T47D (cell line): ENCODE measurements at regions not wholly inside any gene's neighbourhood (a gene's known extent, or its start where the extent isn't known, plus 50 kb on each side); places are given as distances from the start of the nearest gene placed in this dataset.

Source experiments
- DNase-seq, 2 experiments: peaks; one replicate each; pipeline versions ENCODE4 v3.0.0 to v3.0.0-alpha.2; 2011 to 2012; ENCODE audit warnings: low read depth in 1 of 2, low spot score in 1 of 2
- JUND ChIP-seq: IDR thresholded peaks from 2 replicates; pipeline ENCODE4 v1.6.1; 2012; ENCODE audit warnings: low read depth
- in situ Hi-C: cut with HindIII; loops from 2 replicates; pipeline ENCODE4 v1.10.0; 2016; ENCODE audit warnings: low sequenced_read_pairs, low pct_unique_long_range_greater_than_20kb

GRCh38 chr9:135346438-135347050, 133.0 kb upstream of the PPP1R26 start:
- no peak for TF ChIP-seq JUND
- in situ Hi-C loops: no loop called here
- no peak for DNase-seq

GRCh38 chr9:135347461-135347860, 132.1 kb upstream of the PPP1R26 start:
- no peak for TF ChIP-seq JUND
- in situ Hi-C loops: no loop called here
- no peak for DNase-seq

- TF ChIP-seq JUND: no peak
- in situ Hi-C loops: no loop called here
- DNase-seq: no peak
These were observed 131.3 kb upstream of the PPP1R26 start for GRCh38 chr9:135348076-135348787.

DNA sequence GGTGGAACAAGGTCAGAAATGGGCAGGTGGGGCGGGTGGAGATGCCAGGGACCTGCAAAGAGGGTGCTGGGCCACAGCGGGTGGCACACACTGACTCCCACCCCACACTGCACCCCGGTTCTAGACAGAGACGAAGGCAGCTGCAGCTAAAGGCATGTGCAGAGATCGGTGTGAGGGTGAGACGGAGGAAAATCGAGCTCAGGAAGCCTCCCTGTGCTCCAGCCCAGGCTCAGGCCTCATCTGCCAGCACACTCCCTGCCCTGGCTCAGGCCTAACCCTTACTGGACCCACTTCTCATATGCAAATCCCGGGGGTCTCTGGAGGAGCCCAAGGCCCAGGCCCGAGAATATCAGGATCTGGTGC, 130.8 kb upstream of the PPP1R26 start:
- in situ Hi-C loops: no loop called here
- no peak for TF ChIP-seq JUND
- no peak for DNase-seq

DNA sequence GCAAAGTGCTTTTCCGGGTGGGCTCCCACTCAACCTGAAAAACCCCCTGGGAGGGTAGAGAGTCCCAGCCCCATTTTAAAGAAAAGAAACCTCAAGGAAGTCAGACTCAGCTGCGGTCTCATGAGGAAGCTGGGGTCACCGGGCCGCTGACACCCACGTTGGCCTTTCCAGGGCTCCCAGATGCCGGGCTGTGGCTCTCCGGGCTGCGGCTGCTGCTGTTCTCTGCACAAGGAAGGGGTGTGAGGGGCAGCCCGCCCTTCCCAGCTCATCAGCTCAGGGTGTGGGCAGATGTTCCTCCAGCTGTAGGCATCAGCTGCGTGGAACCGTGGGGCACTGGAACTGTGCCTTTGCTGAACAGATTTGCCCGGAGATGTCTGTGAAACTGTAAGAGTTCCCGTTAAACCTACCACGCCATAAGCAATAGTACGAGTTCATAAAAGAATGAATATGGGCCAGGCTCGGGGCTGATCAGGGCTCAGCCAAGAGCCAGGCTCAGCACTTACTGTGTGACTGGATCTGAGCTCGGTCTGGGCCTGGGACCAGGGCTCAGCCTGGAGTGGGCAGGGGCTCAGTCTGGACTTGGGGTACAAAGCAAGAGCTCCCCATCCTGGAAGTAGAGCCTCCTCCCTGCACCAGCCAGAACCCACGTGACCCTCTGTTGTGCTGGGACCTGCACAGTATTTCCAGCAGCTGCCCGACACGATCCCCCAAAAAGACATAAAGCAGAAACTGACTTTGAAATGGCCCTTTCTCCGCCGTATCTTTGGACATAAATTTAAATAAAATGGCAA, 130.2 kb upstream of the PPP1R26 start:
- DNase-seq: no peak
- in situ Hi-C loops: no loop called here
- TF ChIP-seq JUND: no peak

GRCh38 chr9:135350003-135350315, 129.6 kb upstream of the PPP1R26 start:
- DNase-seq: no peak
- in situ Hi-C loops: no loop called here
- TF ChIP-seq JUND: no peak

DNA sequence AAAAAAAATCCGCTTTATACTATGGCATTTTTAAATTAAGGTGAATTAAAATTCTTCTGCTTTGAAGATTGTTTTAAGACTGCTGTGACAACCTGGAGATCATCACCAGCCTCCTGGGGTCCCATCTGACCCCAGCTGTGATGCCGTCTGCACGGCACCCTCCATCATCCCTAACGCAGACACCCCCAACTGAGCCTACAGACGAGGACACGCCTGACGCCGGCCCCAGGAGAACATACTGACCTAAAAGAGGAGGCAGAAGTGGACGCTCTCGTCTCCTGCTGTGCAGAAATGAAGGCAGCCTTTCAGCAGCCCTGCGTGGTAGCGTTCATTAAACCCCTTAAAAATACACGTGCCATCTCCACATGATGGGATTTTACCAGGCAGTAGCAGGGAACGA, 125.6 kb upstream of the PPP1R26 start:
- in situ Hi-C loops: no loop called here
- no peak for TF ChIP-seq JUND
- DNase-seq: no peak

- in situ Hi-C loops: no loop called here
These were observed 124.0 kb upstream of the PPP1R26 start for GRCh38 chr9:135355521-135356011.

DNA sequence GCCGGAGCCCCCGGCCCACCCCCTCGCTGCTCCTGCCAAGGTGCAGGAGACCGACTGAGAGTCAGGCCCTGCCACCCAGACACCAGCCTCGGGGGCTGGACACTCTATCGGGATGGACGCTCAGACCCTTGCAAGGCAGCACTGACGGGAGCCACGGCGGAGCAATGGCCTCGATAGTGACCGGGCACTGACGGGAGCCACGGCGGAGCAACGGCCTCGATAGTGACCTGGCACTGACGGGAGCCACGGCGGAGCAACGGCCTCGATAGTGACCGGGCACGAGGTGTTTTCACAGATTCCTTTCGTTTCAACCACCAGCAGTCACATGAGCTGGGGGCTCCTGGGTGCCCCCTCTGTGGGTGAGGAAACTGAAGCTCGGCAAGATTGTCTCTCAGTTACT, 123.6 kb upstream of the PPP1R26 start:
- TF ChIP-seq JUND: no peak
- no peak for DNase-seq
- in situ Hi-C loops: no loop called here

More at GRCh38 chr9:135355521-135356011, 124.0 kb upstream of the PPP1R26 start:
- no peak for DNase-seq
- no peak for TF ChIP-seq JUND

DNA sequence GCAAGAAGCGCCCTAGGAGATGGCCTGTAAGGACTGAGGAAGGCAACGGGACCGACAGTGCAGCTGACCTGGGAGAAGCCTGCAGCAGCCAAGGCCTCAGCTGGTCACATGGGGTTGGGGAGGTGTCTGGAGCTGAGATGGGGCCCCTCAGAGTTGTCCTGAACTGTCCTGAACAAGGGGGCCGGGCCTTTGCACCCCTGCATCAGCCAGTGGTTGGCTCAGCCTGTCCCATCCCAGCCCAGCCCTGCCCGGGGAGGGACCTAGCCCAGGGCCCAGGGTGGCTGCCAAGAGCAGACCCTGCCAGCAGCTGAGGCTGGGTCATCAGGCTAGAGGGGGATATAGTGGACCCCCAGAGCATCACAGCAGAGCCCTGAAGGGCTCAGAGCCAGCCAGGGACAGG, 122.8 kb upstream of the PPP1R26 start:
- no peak for TF ChIP-seq JUND
- in situ Hi-C loops: no loop called here
- DNase-seq: no peak

GRCh38 chr9:135357863-135358551, 121.6 kb upstream of the PPP1R26 start:
- no peak for TF ChIP-seq JUND
- in situ Hi-C loops: no loop called here
- DNase-seq: no peak

- DNase-seq: no peak
- in situ Hi-C loops: no loop called here
- no peak for TF ChIP-seq JUND
These were observed 121.0 kb upstream of the PPP1R26 start for GRCh38 chr9:135358552-135358940.

DNA sequence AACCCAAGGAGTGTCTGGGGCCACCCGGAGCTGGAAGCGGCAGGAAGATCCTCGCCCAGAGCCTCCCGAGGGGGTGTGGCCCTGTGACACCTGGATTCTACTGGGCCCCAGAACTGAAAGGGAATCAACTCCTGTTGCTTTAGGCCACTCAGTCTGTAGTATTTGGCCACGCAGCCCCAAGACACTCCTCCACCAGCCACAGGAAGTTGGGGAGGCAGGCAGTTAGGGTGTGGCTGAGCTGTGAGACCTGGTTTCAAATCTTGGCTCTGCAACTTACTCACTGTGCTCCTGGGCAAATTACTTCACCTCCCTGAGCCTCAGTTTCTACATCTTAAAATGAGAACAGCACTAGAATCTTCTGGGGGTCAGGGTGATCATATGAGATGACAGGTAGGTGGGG, 119.8 kb upstream of the PPP1R26 start:
- TF ChIP-seq JUND: no peak
- DNase-seq: no peak
- in situ Hi-C loops: no loop called here
